PC-3 (cell line): ENCODE measurements at regions not wholly inside any gene's neighbourhood (a gene's known extent, or its start where the extent isn't known, plus 50 kb on each side); places are given as distances from the start of the nearest gene placed in this dataset.

Experiments used
- ATAC-seq: fragments of 200-7000 bp; cut with Tn5 transposase; 2 replicates; pipeline ENCODE4 v1.9.1; 2020; ENCODE audit warnings: mild to moderate bottlenecking, moderate library complexity
- BruUV-seq: library from RNA; stranded (reverse); fragments of 400-500 nt; replicated peaks from 2 replicates; lab custom pipeline; 2021; lab: Mats Ljungman, UMichigan
- CTCF ChIA-PET: fragments of 300-600 bp; sonication (Branson Sonifier 250); formaldehyde crosslinking; loops from one replicate; lab custom pipeline; 2022; ENCODE audit warnings: antibody characterized with exemption; lab: Charles Lee
- POLR2A ChIA-PET: fragments of 300-600 bp; sonication (Branson Sonifier 250); formaldehyde crosslinking; loops from one replicate; lab custom pipeline; 2022; ENCODE audit warnings: antibody characterized with exemption; ENCODE audit not compliant: unreplicated experiment; lab: Charles Lee
- DNase-seq: peaks from one replicate; pipeline ENCODE4 v3.0.0-alpha.2; 2015
- H2AFZ ChIP-seq: fragments of 300-600 bp; sonication (generic); 2 replicates; pipeline ENCODE4 v1.6.0; 2016; ENCODE audit warnings: antibody characterized with exemption, low read length
- H3F3A ChIP-seq: fragments of 300-600 bp; sonication (generic); one replicate; pipeline ENCODE4 v1.6.0; 2017; ENCODE audit warnings: antibody characterized with exemption, low read length, control low read depth, mild to moderate bottlenecking; ENCODE audit not compliant: unreplicated experiment
- H3K27ac ChIP-seq: fragments of 300-600 bp; sonication (generic); 2 replicates; pipeline ENCODE4 v1.5.1; 2016; ENCODE audit warnings: mild to moderate bottlenecking, low read length
- H3K27me3 ChIP-seq: fragments of 300-600 bp; sonication (generic); 2 replicates; pipeline ENCODE4 v1.6.1; 2016; ENCODE audit warnings: low read length, mixed read lengths
- H3K36me3 ChIP-seq: fragments of 300-600 bp; sonication (generic); 2 replicates; pipeline ENCODE4 v1.6.1; 2016; ENCODE audit warnings: low read depth, mixed run types, low read length, mixed read lengths
- H3K4me1 ChIP-seq: fragments of 300-600 bp; sonication (generic); 2 replicates; pipeline ENCODE4 v1.5.1; 2016; ENCODE audit warnings: low read length; ENCODE audit not compliant: insufficient read depth
- H3K4me2 ChIP-seq: fragments of 300-600 bp; sonication (generic); 2 replicates; pipeline ENCODE4 v1.6.0; 2016; ENCODE audit warnings: low read length
- H3K4me3 ChIP-seq: fragments of 300-600 bp; sonication (generic); 2 replicates; pipeline ENCODE4 v1.5.1; 2016; ENCODE audit warnings: mild to moderate bottlenecking, low read length, mixed read lengths
- H3K79me2 ChIP-seq: fragments of 300-600 bp; sonication (generic); 2 replicates; pipeline ENCODE4 v1.6.1; 2017; ENCODE audit warnings: low read length, mixed read lengths
- H3K9ac ChIP-seq: fragments of 300-600 bp; sonication (generic); 2 replicates; pipeline ENCODE4 v1.6.0; 2016; ENCODE audit warnings: mild to moderate bottlenecking, low read length
- H3K9me2 ChIP-seq: fragments of 300-600 bp; sonication (generic); replicated peaks from 2 replicates; pipeline ENCODE4 v1.6.1; 2016; ENCODE audit warnings: mixed run types, low read length, mixed read lengths
- H3K9me3 ChIP-seq: fragments of 300-600 bp; sonication (generic); 2 replicates; pipeline ENCODE4 v1.6.1; 2016; ENCODE audit warnings: low read length, mixed read lengths
- H4K20me1 ChIP-seq: fragments of 300-600 bp; sonication (generic); 2 replicates; pipeline ENCODE4 v1.6.1; 2016; ENCODE audit warnings: low read length, mixed read lengths
- CTCF ChIP-seq: fragments of 300-600 bp; sonication (generic); conservative IDR thresholded peaks from 2 replicates; pipeline ENCODE4 v1.5.1; 2017; ENCODE audit warnings: antibody characterized with exemption, low read depth, mild to moderate bottlenecking, low read length
- EZH2 ChIP-seq: fragments of 300-600 bp; sonication (generic); IDR thresholded peaks from one replicate; pipeline ENCODE4 v1.6.1; 2017; ENCODE audit warnings: antibody characterized with exemption, mild to moderate bottlenecking, low read length; ENCODE audit not compliant: unreplicated experiment
- EZH2phosphoT487 ChIP-seq: fragments of 300-600 bp; sonication (generic); IDR thresholded peaks from 2 replicates; pipeline ENCODE4 v1.6.1; 2018; ENCODE audit warnings: mild to moderate bottlenecking, antibody characterized with exemption, low read length, borderline replicate concordance
- intact Hi-C: fragments of 100-400 bp; cut with micrococcal nuclease; formaldehyde crosslinking; loops from 2 replicates; pipeline ENCODE4 v1.9.0; 2023

- no peak overlapping the region for H3K4me2 ChIP-seq
- H2AFZ ChIP-seq: no peak overlapping the region
- no peaks in the 10 kb centered on the region for H3F3A ChIP-seq
- BruUV-seq: no TSS peak
- H3K9me2 ChIP-seq: no peaks in the 10 kb centered on the region
- H3K9me3 ChIP-seq: no peaks in the 10 kb centered on the region
- DNase-seq (no peak), ATAC-seq (no peak)
- ChIA-PET POLR2A (no interaction called here), CTCF (interaction anchor here (0.7 kb wide), 1 partner anchor 152 kb away, joined by 5 read pairs; no protein-coding TSS in a partner anchor)
- H4K20me1 ChIP-seq: no peaks in the 10 kb centered on the region
- no peak overlapping the region for H3K27ac ChIP-seq
- TF ChIP-seq EZH2 (no peak), EZH2phosphoT487 (no peak), CTCF (no peak)
- no peaks in the 10 kb centered on the region for H3K79me2 ChIP-seq
- H3K36me3 ChIP-seq: no peaks in the 10 kb centered on the region
- H3K27me3 ChIP-seq: no peaks in the 10 kb centered on the region
- H3K4me3 ChIP-seq: no peak overlapping the region
- intact Hi-C loops: no loop called here
- H3K9ac ChIP-seq: no peak overlapping the region
- H3K4me1 ChIP-seq: no peaks in the 10 kb centered on the region; the same call in 1 of the 2 replicates
Measured at GRCh38 chr2:217314021-217314460, 454.2 kb upstream of the TNP1 start.

GRCh38 chr2:217313386-217313785, 453.5 kb upstream of the TNP1 start:
- Histone ChIP-seq H2AFZ (no peak overlapping the region), H3K27ac (no peak overlapping the region), H3K9ac (no peak overlapping the region), H3K4me3 (no peak overlapping the region), H3K79me2 (no peaks in the 10 kb centered on the region), H3K27me3 (no peaks in the 10 kb centered on the region), H3K36me3 (no peaks in the 10 kb centered on the region), H3K9me3 (no peaks in the 10 kb centered on the region), H3F3A (no peaks in the 10 kb centered on the region), H4K20me1 (no peaks in the 10 kb centered on the region), H3K4me1 (no peaks in the 10 kb centered on the region; the same call in 1 of the 2 replicates), H3K4me2 (no peak overlapping the region), H3K9me2 (no peaks in the 10 kb centered on the region)
- ATAC-seq: no peak
- POLR2A ChIA-PET: no interaction called here
- no TSS peak for BruUV-seq
- intact Hi-C loops: no loop called here
- CTCF ChIA-PET: no interaction called here
- no peak for DNase-seq
- TF ChIP-seq EZH2: no peak
- no peak for TF ChIP-seq EZH2phosphoT487
- no peak for TF ChIP-seq CTCF

GRCh38 chr2:217309056-217309455, 449.2 kb upstream of the TNP1 start:
- Histone ChIP-seq H3K4me1 (no peaks in the 10 kb centered on the region; the same call in 1 of the 2 replicates), H3K4me2 (no peak overlapping the region), H4K20me1 (no peaks in the 10 kb centered on the region), H3K9me3 (no peaks in the 10 kb centered on the region), H3K79me2 (no peaks in the 10 kb centered on the region), H3K36me3 (no peaks in the 10 kb centered on the region), H3K27ac (no peak overlapping the region), H3K9ac (no peak overlapping the region), H3K9me2 (no peaks in the 10 kb centered on the region), H2AFZ (no peak overlapping the region), H3K27me3 (no peaks in the 10 kb centered on the region), H3F3A (no peaks in the 10 kb centered on the region), H3K4me3 (no peak overlapping the region)
- no TSS peak for BruUV-seq
- POLR2A ChIA-PET: interaction anchor here (0.6 kb wide), 1 partner anchor 23 kb away, joined by 3 read pairs; no protein-coding TSS in a partner anchor
- intact Hi-C loops: no loop called here
- CTCF ChIA-PET: no interaction called here
- TF ChIP-seq EZH2phosphoT487 (no peak), EZH2 (no peak), CTCF (no peak)
- ATAC-seq (no peak), DNase-seq (no peak)
